HG02763 (cell line): ENCODE measurements at regions not wholly inside any gene's neighbourhood (a gene's known extent, or its start where the extent isn't known, plus 50 kb on each side); places are given as distances from the start of the nearest gene placed in this dataset.

Experiments used
- ATAC-seq: cut with Tn5 transposase; IDR thresholded peaks from one replicate; pipeline ENCODE4 v1.9.1; 2021; ENCODE audit warnings: mild to moderate bottlenecking, moderate library complexity; ENCODE audit not compliant: unreplicated experiment

GRCh38 chr6:19492636-19493405, 344.3 kb upstream of the ID4 start:
- ATAC-seq: no peak

DNA sequence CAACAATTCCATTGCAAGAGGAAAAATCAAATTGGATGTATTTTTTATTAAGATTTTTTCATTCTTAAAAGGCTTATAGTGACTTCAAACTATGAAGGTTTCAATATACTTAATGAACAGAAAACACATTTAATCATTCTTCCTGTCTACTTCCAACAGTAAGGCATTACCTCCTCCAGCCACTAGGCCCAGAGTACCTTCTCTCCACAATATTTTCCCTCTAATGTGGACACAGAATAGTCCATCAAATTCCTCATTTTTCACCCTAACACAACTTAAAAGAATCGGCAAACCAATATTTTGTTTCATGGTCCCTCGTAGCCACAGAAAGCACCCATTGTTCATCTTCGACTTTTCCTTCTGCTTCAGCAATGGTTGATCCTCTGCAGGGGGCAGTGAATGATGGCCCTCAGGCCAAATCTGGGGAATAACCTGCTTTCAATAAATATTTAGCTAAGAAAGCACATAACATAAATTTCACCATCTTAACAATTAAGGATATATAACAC, 335.4 kb upstream of the ID4 start:
- ATAC-seq: no peak

DNA sequence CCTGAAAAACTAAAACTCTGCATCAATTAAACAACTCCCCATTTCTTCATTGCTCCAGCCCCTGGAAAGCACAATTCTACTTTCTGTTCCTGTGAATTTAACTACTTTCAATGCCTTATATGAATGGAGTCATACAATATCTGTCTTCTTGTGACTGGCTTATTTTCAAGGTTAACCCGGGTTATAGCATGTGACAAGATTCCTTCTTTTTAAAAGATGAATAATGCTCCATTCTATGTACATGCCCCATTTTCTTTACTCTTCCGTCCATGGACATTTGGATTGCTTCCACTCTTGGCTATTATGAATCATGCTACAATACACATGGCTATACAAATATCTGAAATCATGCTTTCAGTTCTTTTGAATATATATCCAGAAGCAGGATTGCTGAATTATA, 334.9 kb upstream of the ID4 start:
- ATAC-seq: no peak

- no peak for ATAC-seq
These were observed 321.2 kb upstream of the ID4 start for GRCh38 chr6:19515939-19516338.

DNA sequence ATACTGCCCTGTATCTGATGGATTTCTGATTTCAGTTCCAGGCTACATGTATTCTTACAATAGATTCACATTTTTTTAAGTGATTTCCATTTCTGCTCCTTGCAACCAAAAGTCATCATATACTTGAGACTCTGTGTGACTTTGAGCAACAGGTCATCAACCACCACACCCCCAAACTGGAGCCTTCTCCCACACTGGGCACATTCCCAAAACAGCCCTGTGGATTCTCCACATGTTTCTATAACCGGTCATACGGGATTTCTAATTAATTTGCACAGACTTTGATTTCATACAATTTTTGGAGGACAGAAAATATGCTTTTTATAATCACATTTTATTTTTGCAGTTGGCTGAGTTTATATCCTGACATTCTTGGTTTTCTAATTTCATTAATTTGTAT, 317.2 kb upstream of the ID4 start:
- no peak for ATAC-seq

DNA sequence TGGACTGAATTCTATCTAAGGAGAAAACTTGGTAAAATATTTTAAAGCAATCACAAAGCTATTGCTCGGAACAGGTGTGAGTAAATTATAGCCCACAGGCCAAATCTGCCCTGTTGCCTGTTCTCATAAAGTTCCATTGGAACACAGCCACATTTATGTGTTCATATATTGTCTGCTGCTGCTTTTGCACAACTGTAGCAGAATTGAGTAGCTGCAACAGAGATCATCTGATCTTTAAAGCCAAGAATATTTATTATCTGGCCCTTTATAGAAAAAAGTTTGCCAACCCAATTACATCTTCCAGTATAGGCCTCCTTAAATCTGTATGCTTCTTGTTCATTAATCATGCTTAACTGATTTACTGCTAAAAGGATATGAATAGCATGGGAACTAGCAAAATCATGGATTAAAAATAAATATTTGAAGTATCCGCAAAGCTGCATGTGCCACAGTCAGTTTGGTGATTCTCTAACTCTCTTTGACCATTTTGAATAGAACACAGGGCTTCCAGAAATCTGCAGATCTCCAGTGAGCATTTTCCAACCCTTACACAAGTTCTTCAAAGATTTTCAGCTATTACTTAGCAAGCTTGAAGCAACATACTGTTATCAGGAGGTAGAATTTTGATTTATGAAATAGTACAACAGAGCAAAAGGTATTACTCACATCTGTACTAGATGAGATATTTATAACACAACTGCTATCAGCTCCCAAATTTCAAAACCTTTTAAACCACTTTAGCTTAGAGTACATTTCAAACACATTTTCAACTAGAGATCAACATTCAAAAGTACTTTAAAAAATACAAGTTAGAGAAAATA, 312.6 kb upstream of the ID4 start:
- ATAC-seq: no peak

GRCh38 chr6:19525673-19526072, 311.5 kb upstream of the ID4 start:
- ATAC-seq: no peak

- ATAC-seq: no peak
These were observed 307.0 kb upstream of the ID4 start for GRCh38 chr6:19530188-19530587.

DNA sequence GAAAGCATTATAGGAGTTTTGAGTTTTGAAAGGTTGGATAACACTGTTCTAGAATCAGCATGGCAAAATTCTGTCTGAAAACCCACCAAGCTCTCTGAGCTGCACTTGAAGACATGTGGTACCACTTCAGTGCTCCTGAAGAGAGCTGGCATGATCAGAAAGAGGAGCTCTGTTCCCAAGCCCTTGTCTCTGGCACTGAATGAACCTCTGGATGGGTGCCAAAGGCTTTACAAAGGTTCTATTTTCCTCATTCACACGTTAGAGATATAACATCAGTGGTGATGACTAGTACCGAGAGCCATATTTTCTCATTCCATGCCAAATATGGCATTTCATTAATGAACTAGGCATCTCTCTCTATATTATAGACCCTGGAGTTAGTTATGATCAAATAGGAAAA, 301.8 kb upstream of the ID4 start:
- no peak for ATAC-seq

GRCh38 chr6:19536838-19537237, 300.3 kb upstream of the ID4 start:
- ATAC-seq: no peak

DNA sequence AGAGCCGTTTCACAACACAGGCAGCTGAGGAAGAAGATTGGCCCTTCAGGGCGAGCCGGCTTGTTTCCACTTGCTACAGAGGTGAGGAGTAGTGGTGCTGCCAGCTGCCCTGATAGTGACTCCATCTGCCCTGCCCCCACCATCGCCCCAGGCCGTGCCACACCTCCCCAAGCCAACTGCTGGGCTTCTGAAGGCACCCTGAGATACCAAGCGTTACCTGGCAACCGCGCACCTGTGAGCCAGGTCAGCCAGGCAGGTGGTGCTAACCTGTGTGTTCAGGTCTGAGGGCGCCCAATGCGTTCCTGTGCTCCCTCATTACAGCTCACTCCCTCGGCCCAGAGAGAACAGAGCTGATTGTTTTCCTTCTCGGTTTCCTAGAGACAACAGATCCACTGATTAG, 299.1 kb upstream of the ID4 start:
- no peak for ATAC-seq

- ATAC-seq: no peak
These were observed 289.7 kb upstream of the ID4 start for GRCh38 chr6:19547507-19547906.

DNA sequence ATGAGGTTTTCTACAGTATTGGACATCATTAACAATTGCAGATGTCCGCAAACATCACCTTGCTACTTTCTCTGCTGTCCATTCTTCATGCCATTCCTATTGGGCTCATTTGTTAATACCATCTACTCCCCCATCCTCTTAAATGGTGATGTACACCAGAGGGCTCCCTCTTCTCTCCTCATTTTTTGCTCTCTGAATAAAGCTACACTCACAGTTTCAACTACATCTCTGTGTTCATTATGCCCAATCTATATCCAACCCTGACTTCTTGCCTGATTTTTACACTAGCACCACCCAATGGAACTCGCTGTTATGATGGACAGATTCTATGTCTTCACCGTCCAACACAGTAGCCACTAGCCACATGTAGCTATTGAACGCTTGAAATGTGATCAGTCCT, 288.1 kb upstream of the ID4 start:
- no peak for ATAC-seq

DNA sequence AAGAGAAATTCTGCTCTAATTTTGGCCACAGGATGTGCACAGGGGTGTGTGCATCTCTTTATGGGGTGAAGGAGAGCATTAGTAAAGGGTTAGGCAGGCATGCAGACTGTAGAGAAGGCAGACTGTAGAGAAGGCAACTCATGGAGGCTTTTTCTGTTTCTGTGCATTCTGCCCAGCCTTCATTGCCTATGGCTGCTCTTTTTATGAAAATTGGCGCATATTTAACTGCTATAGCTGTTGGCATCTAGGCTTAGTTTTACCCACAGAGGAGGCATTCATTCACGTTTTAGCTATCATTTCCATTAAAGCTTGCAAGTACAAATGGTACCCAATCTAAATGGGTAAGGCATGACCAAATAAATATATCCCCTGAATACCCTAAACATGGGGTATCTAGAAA, 286.8 kb upstream of the ID4 start:
- ATAC-seq: no peak

DNA sequence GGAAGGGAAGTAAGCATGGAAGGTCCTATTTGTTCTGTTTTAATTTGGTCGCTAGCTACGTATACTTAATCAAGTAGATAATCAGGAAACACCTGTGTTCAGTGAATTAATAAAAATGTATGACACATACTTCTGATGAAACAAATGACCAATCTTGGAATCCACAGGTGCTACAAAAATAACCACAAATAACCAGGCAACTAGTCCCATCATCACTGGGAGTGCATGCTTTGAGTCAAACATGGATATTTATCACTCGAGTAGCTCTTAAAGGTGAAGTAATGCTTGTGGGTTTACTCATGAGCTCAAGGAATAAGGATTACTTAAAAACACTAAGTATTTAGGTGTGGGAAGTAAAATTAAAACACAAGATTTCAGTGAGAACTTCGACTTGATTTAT, 285.6 kb upstream of the ID4 start:
- no peak for ATAC-seq

DNA sequence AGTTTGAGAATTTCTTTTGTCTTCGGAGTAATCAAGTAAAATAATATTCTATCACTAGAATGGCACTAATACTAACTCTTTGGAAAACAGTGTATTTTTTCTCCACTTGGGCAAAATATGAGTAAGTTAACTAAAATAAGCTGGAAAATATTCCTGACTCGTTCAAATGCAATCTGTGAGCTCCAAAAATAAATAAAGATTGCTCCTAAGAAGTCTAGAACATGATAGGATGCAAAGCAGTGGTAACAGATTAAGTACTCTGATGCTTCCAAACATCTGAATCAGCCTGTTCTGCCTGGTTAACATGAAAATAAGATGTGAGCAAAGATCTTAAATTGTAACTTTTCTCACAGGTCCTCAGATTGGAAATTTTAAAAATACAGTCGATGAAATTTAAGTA, 285.1 kb upstream of the ID4 start:
- no peak for ATAC-seq

DNA sequence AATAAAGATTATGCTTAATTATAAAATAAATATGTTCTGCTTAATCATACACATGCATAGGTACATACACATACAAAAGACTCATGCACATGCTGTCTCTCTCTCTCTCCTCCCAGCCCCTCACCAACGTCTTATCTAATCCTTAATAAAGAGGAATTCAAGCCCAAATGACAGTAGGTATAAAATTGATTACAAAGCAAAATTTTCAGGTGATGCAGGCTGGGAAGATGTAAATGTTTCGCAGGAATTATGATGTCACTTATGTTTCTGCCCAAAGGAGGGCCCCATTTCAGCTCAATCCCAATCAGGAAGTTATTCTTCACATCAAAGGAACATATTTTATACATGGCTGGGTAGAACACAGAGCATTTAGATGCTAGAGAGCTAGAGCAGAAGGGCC, 284.6 kb upstream of the ID4 start:
- ATAC-seq: no peak

DNA sequence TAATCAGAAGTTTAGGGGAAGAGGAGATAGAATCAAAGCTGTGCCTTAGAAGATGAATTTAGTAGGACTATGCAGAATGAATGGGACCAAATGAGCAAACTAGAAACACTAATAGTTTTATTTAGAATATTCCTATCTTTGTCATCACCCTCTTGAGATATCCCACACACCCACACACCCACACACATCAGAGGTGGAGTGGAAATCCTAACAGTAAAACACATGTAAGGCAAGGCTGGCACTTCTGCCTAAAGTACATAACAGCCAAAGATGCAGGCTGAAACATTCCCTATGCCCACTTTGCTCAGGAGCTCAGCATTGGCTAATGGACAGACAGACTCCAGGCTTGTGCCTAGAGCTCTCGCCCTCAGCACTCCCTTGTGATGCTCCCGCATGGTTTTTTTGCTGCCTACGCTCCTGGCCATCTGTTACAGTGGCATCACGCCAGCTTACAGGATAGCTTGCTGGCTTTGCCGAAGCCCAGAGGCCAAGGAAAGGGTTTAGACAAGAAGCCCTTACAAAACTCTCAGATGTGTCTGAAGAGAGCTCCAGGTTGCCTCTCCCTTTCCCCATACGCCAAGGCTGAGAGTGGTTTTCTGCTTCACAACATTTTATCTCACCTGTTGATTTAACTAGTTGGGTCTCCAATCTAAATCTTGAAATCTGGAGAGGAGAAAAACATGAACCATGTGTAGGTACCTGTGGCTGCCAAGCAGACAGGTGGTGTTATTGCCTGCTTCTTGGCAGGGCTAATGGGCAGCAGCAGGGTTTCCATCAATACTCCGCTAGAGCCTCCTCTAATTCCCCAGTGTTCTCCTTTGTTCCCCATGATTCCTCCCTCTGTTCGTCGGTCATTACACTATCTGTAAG, 282.6 kb upstream of the ID4 start:
- no peak for ATAC-seq

DNA sequence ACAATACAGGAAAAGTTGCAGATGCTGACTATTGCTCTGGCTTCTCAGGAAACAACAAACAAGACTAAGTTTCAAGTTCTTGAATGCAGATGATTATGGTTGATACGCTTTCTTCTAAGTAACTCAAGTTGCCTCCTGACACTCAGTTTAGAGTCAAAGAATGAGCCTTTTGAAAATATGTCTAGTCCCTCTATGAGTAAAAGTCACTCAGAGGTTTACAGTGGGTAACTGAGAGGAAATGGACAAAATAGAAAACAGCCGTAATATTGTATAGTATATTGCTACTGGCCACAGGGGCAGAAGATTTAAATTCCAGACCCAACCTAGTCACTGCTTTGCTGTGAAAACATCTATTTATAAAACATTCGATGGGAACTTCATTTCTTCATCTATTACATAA, 280.0 kb upstream of the ID4 start:
- ATAC-seq: no peak

DNA sequence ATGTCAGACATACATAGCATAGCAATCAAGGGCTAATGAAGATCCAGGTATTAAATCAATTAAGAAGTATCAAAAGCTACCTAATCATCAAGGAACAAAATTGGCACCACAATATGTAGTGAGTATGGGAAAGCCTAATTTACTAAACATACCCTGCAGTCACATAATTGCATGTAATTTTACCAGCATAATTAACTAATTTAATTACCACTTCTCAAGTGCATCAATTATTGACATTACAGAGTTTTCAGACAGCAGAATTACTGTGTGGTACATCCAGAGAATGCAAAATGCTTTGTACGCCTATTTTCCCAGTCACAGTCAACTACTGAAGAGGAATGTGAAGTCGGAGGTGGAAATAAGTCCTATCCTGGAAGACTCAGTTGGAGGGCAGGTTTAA, 279.0 kb upstream of the ID4 start:
- ATAC-seq: no peak

DNA sequence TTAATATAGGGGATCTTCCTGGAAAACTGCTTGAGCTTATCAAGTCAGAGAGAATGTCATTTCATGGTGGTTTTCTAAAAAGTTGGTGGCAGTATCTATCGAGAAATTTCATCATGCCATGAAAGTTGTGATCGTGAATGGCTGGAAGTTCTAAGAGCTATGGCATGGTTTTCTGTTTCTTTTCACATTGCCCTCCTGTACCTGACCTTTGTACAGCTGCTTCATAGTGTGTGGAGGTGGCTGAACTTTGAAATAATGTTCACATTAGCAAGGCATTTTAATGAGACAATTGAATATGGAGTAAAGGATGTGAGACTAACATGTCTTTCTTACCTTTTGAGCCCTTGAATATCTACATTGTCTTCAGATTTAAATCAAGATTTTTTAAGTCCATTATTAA, 278.2 kb upstream of the ID4 start:
- no peak for ATAC-seq
